Activated naive CD4-positive, alpha-beta T cell treated with anti-CD3 and anti-CD28 coated beads, Interleukin-2, amount 10 ng/mL, durations not matched to agents 7 days and 5 days (primary cell): ENCODE measurements at regions not wholly inside any gene's neighbourhood (a gene's known extent, or its start where the extent isn't known, plus 50 kb on each side); places are given as distances from the start of the nearest gene placed in this dataset.

Source experiments
- CTCF ChIA-PET: fragments of 350-600 bp; sonication (Branson Sonifier 250); formaldehyde crosslinking; loops from one replicate; lab custom pipeline; 2021; ENCODE audit warnings: antibody characterized with exemption; lab: Charles Lee
- DNase-seq: peaks from one replicate; pipeline ENCODE4 v3.0.0-alpha.2; 2020
- H3K27ac Mint-ChIP-seq: one replicate; pipeline ENCODE4 v1.8.0; 2021; ENCODE audit warnings: mild to moderate bottlenecking, moderate library complexity, mixed read lengths
- H3K27me3 Mint-ChIP-seq: one replicate; pipeline ENCODE4 v1.8.0; 2021; ENCODE audit warnings: mild to moderate bottlenecking, mixed read lengths
- H3K36me3 Mint-ChIP-seq: one replicate; pipeline ENCODE4 v1.8.0; 2021; ENCODE audit warnings: mixed read lengths
- H3K4me1 Mint-ChIP-seq: one replicate; pipeline ENCODE4 v1.8.0; 2021; ENCODE audit warnings: mixed read lengths
- H3K4me3 Mint-ChIP-seq: one replicate; pipeline ENCODE4 v1.8.0; 2021; ENCODE audit warnings: mild to moderate bottlenecking, moderate library complexity, mixed read lengths
- H3K9me3 Mint-ChIP-seq: one replicate; pipeline ENCODE4 v1.8.0; 2021; ENCODE audit warnings: mixed read lengths

- CTCF ChIA-PET: no interaction called here
- Mint-ChIP-seq H3K27ac (no peak overlapping the region), H3K9me3 (no peaks in the 10 kb centered on the region), H3K4me3 (no peak overlapping the region), H3K36me3 (no peaks in the 10 kb centered on the region), H3K4me1 (no peaks in the 10 kb centered on the region), H3K27me3 (peaks cover 14% of the 10 kb centered on the region)
- no peak for DNase-seq
Observed at GRCh38 chr2:128558895-128559532, 240.3 kb upstream of the HS6ST1 start.

- Mint-ChIP-seq H3K27ac (no peak overlapping the region), H3K9me3 (no peaks in the 10 kb centered on the region), H3K36me3 (no peaks in the 10 kb centered on the region), H3K4me3 (no peak overlapping the region), H3K27me3 (peaks cover 8% of the 10 kb centered on the region), H3K4me1 (no peaks in the 10 kb centered on the region)
- CTCF ChIA-PET: no interaction called here
- no peak for DNase-seq
Observed at GRCh38 chr2:128559533-128560515, 241.2 kb upstream of the HS6ST1 start.

GRCh38 chr2:128560718-128561117 is 242.1 kb upstream of the HS6ST1 start:
- Mint-ChIP-seq H3K27ac (no peak overlapping the region), H3K4me1 (no peaks in the 10 kb centered on the region), H3K27me3 (peaks cover 8% of the 10 kb centered on the region), H3K4me3 (no peak overlapping the region), H3K36me3 (no peaks in the 10 kb centered on the region), H3K9me3 (no peaks in the 10 kb centered on the region)
- CTCF ChIA-PET: no interaction called here
- DNase-seq: no peak

- Mint-ChIP-seq H3K27ac (no peak overlapping the region), H3K4me1 (no peaks in the 10 kb centered on the region), H3K4me3 (no peak overlapping the region), H3K9me3 (no peaks in the 10 kb centered on the region), H3K27me3 (peaks cover 8% of the 10 kb centered on the region), H3K36me3 (no peaks in the 10 kb centered on the region)
- CTCF ChIA-PET: no interaction called here
- DNase-seq: no peak
Observed at GRCh38 chr2:128562471-128563347, 244.0 kb upstream of the HS6ST1 start.

- H3K4me1 Mint-ChIP-seq: no peaks in the 10 kb centered on the region
- H3K27me3 Mint-ChIP-seq: peaks cover 8% of the 10 kb centered on the region
- CTCF ChIA-PET: no interaction called here
- H3K4me3 Mint-ChIP-seq: no peak overlapping the region
- H3K9me3 Mint-ChIP-seq: no peaks in the 10 kb centered on the region
- no peak overlapping the region for H3K27ac Mint-ChIP-seq
- DNase-seq: no peak
- no peaks in the 10 kb centered on the region for H3K36me3 Mint-ChIP-seq
Observed at GRCh38 chr2:128563348-128563687, 244.7 kb upstream of the HS6ST1 start.

GRCh38 chr2:128564131-128564530 is 245.5 kb upstream of the HS6ST1 start:
- Mint-ChIP-seq H3K27ac (no peak overlapping the region), H3K4me1 (no peaks in the 10 kb centered on the region), H3K4me3 (no peak overlapping the region), H3K9me3 (no peaks in the 10 kb centered on the region), H3K36me3 (no peaks in the 10 kb centered on the region), H3K27me3 (peaks cover 8% of the 10 kb centered on the region)
- CTCF ChIA-PET: no interaction called here
- DNase-seq: no peak

DNA sequence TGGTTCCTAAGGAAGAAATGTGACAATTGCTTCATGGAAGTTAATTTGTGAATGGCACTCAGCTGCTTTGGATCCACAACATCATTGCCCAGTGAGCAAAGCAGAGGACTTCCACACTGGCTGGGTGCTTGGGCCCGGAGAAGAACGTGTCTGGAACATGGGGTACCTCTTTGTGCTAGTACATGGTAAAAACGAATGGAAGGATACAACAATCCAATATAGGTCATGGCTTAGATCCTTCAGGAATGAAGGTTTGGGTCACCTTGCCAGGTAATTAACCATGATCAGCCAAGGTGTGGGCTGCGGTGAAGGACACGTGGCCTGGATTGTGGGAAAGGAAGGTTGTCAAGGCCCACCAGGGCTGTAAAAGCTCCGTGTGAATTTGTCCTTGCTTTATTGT is 245.9 kb upstream of the HS6ST1 start:
- no peaks in the 10 kb centered on the region for H3K4me1 Mint-ChIP-seq
- no peak for DNase-seq
- CTCF ChIA-PET: no interaction called here
- H3K36me3 Mint-ChIP-seq: no peaks in the 10 kb centered on the region
- no peak overlapping the region for H3K4me3 Mint-ChIP-seq
- peaks cover 6% of the 10 kb centered on the region for H3K27me3 Mint-ChIP-seq
- no peaks in the 10 kb centered on the region for H3K9me3 Mint-ChIP-seq
- no peak overlapping the region for H3K27ac Mint-ChIP-seq

GRCh38 chr2:128565441-128565840 is 246.8 kb upstream of the HS6ST1 start:
- no peaks in the 10 kb centered on the region for H3K27me3 Mint-ChIP-seq
- H3K36me3 Mint-ChIP-seq: no peaks in the 10 kb centered on the region
- no peaks in the 10 kb centered on the region for H3K4me1 Mint-ChIP-seq
- no peak for DNase-seq
- H3K9me3 Mint-ChIP-seq: no peaks in the 10 kb centered on the region
- CTCF ChIA-PET: no interaction called here
- no peak overlapping the region for H3K27ac Mint-ChIP-seq
- H3K4me3 Mint-ChIP-seq: no peak overlapping the region

DNA sequence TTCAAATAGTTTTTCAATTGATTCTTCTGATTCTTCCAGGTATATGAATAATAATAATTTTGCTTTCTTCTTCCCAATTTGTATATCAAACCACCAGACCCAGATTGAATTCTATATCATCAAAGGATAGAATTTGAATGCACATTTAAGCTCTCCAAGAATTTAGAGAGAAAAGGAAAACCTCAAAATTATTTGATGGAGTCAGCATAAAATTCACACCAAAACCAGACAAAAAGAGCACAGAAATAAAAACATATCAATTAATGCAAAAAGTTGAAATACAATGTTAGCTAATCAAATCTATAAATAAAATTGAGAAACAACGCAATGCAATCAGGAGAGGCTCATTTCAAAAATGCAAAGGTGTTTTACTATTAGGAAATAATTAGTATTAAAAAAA is 248.0 kb upstream of the HS6ST1 start:
- CTCF ChIA-PET: no interaction called here
- no peaks in the 10 kb centered on the region for H3K36me3 Mint-ChIP-seq
- no peak overlapping the region for H3K4me3 Mint-ChIP-seq
- H3K4me1 Mint-ChIP-seq: no peaks in the 10 kb centered on the region
- DNase-seq: no peak
- H3K27me3 Mint-ChIP-seq: no peaks in the 10 kb centered on the region
- H3K27ac Mint-ChIP-seq: no peak overlapping the region
- no peaks in the 10 kb centered on the region for H3K9me3 Mint-ChIP-seq

GRCh38 chr2:128568106-128568505 is 249.4 kb upstream of the HS6ST1 start:
- CTCF ChIA-PET: no interaction called here
- Mint-ChIP-seq H3K36me3 (no peaks in the 10 kb centered on the region), H3K4me1 (no peaks in the 10 kb centered on the region), H3K27me3 (peaks cover 3% of the 10 kb centered on the region), H3K9me3 (no peaks in the 10 kb centered on the region), H3K27ac (no peak overlapping the region), H3K4me3 (no peak overlapping the region)
- DNase-seq: no peak

DNA sequence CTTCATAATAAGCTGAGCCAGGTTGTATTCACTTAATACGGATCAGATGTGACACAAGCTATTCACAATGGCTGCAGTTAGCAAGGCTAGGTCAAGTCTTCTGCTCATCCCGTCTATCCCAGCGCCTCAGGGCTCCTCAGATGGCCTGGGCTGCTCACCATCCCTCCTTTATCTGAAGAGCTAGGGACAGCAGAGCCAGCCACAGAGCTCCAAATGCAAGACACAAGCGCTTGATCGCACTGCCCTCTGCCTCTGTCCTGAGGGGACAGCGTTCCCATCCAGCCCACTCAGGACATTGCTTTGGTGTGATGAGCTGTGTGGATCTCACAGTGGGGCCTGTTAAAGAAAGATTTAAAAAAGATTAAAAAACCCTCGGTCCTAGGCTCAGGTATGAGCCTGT is 254.4 kb upstream of the HS6ST1 start:
- CTCF ChIA-PET: no interaction called here
- H3K4me1 Mint-ChIP-seq: no peaks in the 10 kb centered on the region
- no peaks in the 10 kb centered on the region for H3K9me3 Mint-ChIP-seq
- H3K27me3 Mint-ChIP-seq: peaks cover 3% of the 10 kb centered on the region
- DNase-seq: no peak
- H3K36me3 Mint-ChIP-seq: no peaks in the 10 kb centered on the region
- H3K27ac Mint-ChIP-seq: no peak overlapping the region
- H3K4me3 Mint-ChIP-seq: no peak overlapping the region

GRCh38 chr2:128573531-128573930 is 254.9 kb upstream of the HS6ST1 start:
- no peak overlapping the region for H3K27ac Mint-ChIP-seq
- H3K4me1 Mint-ChIP-seq: no peaks in the 10 kb centered on the region
- H3K9me3 Mint-ChIP-seq: no peaks in the 10 kb centered on the region
- peaks cover 3% of the 10 kb centered on the region for H3K27me3 Mint-ChIP-seq
- CTCF ChIA-PET: no interaction called here
- H3K36me3 Mint-ChIP-seq: no peaks in the 10 kb centered on the region
- no peak overlapping the region for H3K4me3 Mint-ChIP-seq
- DNase-seq: no peak

- CTCF ChIA-PET: no interaction called here
- Mint-ChIP-seq H3K4me1 (no peaks in the 10 kb centered on the region), H3K27me3 (peaks cover 3% of the 10 kb centered on the region), H3K4me3 (no peak overlapping the region), H3K9me3 (no peaks in the 10 kb centered on the region), H3K36me3 (no peaks in the 10 kb centered on the region), H3K27ac (no peak overlapping the region)
- no peak for DNase-seq
Observed at GRCh38 chr2:128577141-128577930, 258.7 kb upstream of the HS6ST1 start.
